ENCODE measurements at regions not wholly inside any gene's neighbourhood (a gene's known extent, or its start where the extent isn't known, plus 50 kb on each side); places are given as distances from the start of the nearest gene placed in this dataset.

GRCh38 chr10:113261611-113262091 lies 291.2 kb upstream of the HABP2 start:
- H3K27me3 ChIP-seq (ENCODE audit: control insufficient read depth in 1 of 2, insufficient read depth in 2 of 2, low read length in 2 of 2) = no peaks in the 10 kb centered on the region
- H3K4me3 ChIP-seq (ENCODE audit: low read depth in 1 of 2, low read length in 2 of 2) = no peak overlapping the region
- H3K9ac ChIP-seq (ENCODE audit: low read length) = no peak overlapping the region
- no peaks in the 10 kb centered on the region for H3K4me1 ChIP-seq (ENCODE audit: insufficient read depth, low read length)
- H3K36me3 ChIP-seq (ENCODE audit: insufficient read depth, low read length) = no peaks in the 10 kb centered on the region
- no peaks in the 10 kb centered on the region for H3K9me3 ChIP-seq (ENCODE audit: low read length)
- H3K27ac ChIP-seq (ENCODE audit: low read depth, low read length) = no peak overlapping the region

DNA sequence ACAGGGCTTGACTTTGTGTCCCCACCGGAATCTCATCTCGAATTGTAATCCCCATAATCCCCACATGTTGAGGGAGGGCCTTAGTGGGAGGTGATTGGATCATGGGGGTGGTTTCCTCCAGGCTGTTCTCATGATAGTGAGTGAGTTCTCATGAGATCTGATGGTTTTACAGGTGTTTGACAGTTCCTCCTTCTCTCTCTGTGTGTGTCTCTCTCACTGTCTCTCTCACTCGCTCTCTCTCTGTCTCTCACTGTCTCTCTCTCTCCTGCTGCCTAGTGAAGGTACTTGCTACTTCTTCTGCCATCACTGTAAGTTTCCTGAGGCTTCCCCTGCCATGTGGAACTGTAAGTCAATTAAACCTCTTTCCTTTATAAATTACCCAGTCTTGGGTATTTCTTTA lies 289.8 kb upstream of the HABP2 start:
- Histone ChIP-seq H3K9me3 (ENCODE audit: low read length) (no peaks in the 10 kb centered on the region), H3K4me3 (ENCODE audit: low read depth in 1 of 2, low read length in 2 of 2) (no peak overlapping the region), H3K27ac (ENCODE audit: low read depth, low read length) (no peak overlapping the region), H3K36me3 (ENCODE audit: insufficient read depth, low read length) (no peaks in the 10 kb centered on the region), H3K9ac (ENCODE audit: low read length) (no peak overlapping the region), H3K4me1 (ENCODE audit: insufficient read depth, low read length) (peaks cover 4% of the 10 kb centered on the region), H3K27me3 (ENCODE audit: control insufficient read depth in 1 of 2, insufficient read depth in 2 of 2, low read length in 2 of 2) (no peaks in the 10 kb centered on the region)

GRCh38 chr10:113264333-113265131 lies 288.3 kb upstream of the HABP2 start:
- Histone ChIP-seq H3K4me3 (ENCODE audit: low read depth in 1 of 2, low read length in 2 of 2) (no peak overlapping the region), H3K27ac (ENCODE audit: low read depth, low read length) (no peak overlapping the region), H3K4me1 (ENCODE audit: insufficient read depth, low read length) (peaks cover 4% of the 10 kb centered on the region), H3K9ac (ENCODE audit: low read length) (no peak overlapping the region), H3K9me3 (ENCODE audit: low read length) (no peaks in the 10 kb centered on the region), H3K27me3 (ENCODE audit: control insufficient read depth in 1 of 2, insufficient read depth in 2 of 2, low read length in 2 of 2) (no peaks in the 10 kb centered on the region), H3K36me3 (ENCODE audit: insufficient read depth, low read length) (no peaks in the 10 kb centered on the region)

DNA sequence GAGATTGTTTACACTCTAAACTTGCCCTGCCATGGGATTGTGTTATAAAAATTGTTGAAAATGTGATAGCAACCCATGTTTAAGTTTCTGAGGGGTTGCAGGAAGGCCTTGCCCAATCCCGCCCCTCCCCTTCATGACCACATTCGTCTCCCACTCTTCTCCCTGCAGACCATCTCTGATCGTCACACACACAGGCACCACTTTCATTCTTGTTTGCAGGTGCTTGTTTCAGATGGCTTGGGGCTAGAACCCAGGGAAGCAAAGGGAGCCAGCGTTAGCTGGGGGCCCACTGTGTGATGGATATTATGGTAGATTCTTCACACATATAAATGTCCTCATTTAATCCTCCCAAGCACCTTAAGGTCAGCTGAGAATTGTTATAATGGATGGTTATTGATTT lies 286.7 kb upstream of the HABP2 start:
- H3K36me3 ChIP-seq (ENCODE audit: insufficient read depth, low read length) = no peaks in the 10 kb centered on the region
- no peaks in the 10 kb centered on the region for H3K9me3 ChIP-seq (ENCODE audit: low read length)
- no peak overlapping the region for H3K27ac ChIP-seq (ENCODE audit: low read depth, low read length)
- H3K4me1 ChIP-seq (ENCODE audit: insufficient read depth, low read length) = peaks cover 4% of the 10 kb centered on the region
- no peaks in the 10 kb centered on the region for H3K27me3 ChIP-seq (ENCODE audit: control insufficient read depth in 1 of 2, insufficient read depth in 2 of 2, low read length in 2 of 2)
- no peak overlapping the region for H3K9ac ChIP-seq (ENCODE audit: low read length)
- no peak overlapping the region for H3K4me3 ChIP-seq (ENCODE audit: low read depth in 1 of 2, low read length in 2 of 2)

- Histone ChIP-seq H3K4me3 (ENCODE audit: low read depth in 1 of 2, low read length in 2 of 2) (no peak overlapping the region), H3K36me3 (ENCODE audit: insufficient read depth, low read length) (no peaks in the 10 kb centered on the region), H3K27ac (ENCODE audit: low read depth, low read length) (no peak overlapping the region), H3K9me3 (ENCODE audit: low read length) (no peaks in the 10 kb centered on the region), H3K9ac (ENCODE audit: low read length) (no peak overlapping the region), H3K4me1 (ENCODE audit: insufficient read depth, low read length) (peaks cover 11% of the 10 kb centered on the region), H3K27me3 (ENCODE audit: control insufficient read depth in 1 of 2, insufficient read depth in 2 of 2, low read length in 2 of 2) (no peaks in the 10 kb centered on the region)
Measured at GRCh38 chr10:113267619-113268562, 285.0 kb upstream of the HABP2 start.

DNA sequence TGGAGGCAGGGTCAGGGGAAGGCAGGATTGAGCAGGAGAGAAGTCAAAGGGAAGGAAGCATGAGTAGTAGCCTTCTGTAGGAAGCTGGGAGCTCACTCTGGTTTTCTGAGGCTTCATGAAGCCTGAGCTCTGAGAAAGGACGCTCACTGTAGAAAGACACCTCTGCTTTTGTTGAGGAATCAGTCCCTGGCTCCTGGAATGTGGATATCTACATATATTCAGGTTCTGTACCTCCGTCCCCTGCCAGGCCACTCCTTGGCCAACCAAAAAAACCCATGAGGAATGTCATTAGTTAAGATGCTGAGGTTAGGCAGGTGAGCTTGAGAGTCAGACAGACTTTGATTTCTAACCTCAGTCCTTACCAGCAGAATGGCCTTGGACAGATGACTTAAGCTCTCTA lies 283.5 kb upstream of the HABP2 start:
- peaks cover 18% of the 10 kb centered on the region for H3K4me1 ChIP-seq (ENCODE audit: insufficient read depth, low read length)
- no peaks in the 10 kb centered on the region for H3K36me3 ChIP-seq (ENCODE audit: insufficient read depth, low read length)

DNA sequence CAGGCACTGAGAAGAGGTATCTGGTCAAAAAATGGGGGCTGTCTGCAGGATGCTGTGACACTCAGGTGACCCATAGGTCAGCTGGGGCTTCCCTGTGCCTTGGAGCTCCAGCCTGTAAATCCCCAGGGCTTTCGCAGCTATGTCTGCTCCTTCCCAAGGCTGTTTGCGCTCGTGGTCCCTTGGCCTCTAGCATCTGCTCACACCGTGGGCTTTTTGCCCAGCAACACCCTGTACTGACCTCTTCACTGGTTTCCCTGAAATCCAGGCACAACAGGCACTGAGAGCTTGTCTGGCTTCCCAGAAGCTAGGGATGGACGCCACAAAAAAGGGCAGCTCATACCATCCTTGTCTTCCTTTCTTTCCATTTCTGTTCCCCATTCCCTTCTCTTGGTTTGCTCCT lies 280.3 kb upstream of the HABP2 start:
- H3K27ac ChIP-seq (ENCODE audit: low read depth, low read length) = no peak overlapping the region

More for the DNA sequence above, 283.5 kb upstream of the HABP2 start:
- no peak overlapping the region for H3K27ac ChIP-seq (ENCODE audit: low read depth, low read length)
- no peak overlapping the region for H3K4me3 ChIP-seq (ENCODE audit: low read depth in 1 of 2, low read length in 2 of 2)
- no peaks in the 10 kb centered on the region for H3K27me3 ChIP-seq (ENCODE audit: control insufficient read depth in 1 of 2, insufficient read depth in 2 of 2, low read length in 2 of 2)
- no peaks in the 10 kb centered on the region for H3K9me3 ChIP-seq (ENCODE audit: low read length)
- H3K9ac ChIP-seq (ENCODE audit: low read length) = no peak overlapping the region

GRCh38 chr10:113273181-113274163 lies 279.4 kb upstream of the HABP2 start:
- H3K27me3 ChIP-seq (ENCODE audit: control insufficient read depth in 1 of 2, insufficient read depth in 2 of 2, low read length in 2 of 2) = no peaks in the 10 kb centered on the region
- H3K4me1 ChIP-seq (ENCODE audit: insufficient read depth, low read length) = peaks cover 15% of the 10 kb centered on the region
- H3K4me3 ChIP-seq (ENCODE audit: low read depth in 1 of 2, low read length in 2 of 2) = peak overlapping the region in 1 of 2 donors; percentile 16
- no peak overlapping the region for H3K9ac ChIP-seq (ENCODE audit: low read length)
- H3K9me3 ChIP-seq (ENCODE audit: low read length) = no peaks in the 10 kb centered on the region
- H3K27ac ChIP-seq (ENCODE audit: low read depth, low read length) = peak overlapping the region; percentile 22
- no peaks in the 10 kb centered on the region for H3K36me3 ChIP-seq (ENCODE audit: insufficient read depth, low read length)

More for the DNA sequence above, 280.3 kb upstream of the HABP2 start:
- Histone ChIP-seq H3K4me1 (ENCODE audit: insufficient read depth, low read length) (peaks cover 19% of the 10 kb centered on the region), H3K4me3 (ENCODE audit: low read depth in 1 of 2, low read length in 2 of 2) (peak overlapping the region in 1 of 2 donors; percentile 16), H3K27me3 (ENCODE audit: control insufficient read depth in 1 of 2, insufficient read depth in 2 of 2, low read length in 2 of 2) (no peaks in the 10 kb centered on the region), H3K9ac (ENCODE audit: low read length) (no peak overlapping the region), H3K36me3 (ENCODE audit: insufficient read depth, low read length) (no peaks in the 10 kb centered on the region), H3K9me3 (ENCODE audit: low read length) (no peaks in the 10 kb centered on the region)

DNA sequence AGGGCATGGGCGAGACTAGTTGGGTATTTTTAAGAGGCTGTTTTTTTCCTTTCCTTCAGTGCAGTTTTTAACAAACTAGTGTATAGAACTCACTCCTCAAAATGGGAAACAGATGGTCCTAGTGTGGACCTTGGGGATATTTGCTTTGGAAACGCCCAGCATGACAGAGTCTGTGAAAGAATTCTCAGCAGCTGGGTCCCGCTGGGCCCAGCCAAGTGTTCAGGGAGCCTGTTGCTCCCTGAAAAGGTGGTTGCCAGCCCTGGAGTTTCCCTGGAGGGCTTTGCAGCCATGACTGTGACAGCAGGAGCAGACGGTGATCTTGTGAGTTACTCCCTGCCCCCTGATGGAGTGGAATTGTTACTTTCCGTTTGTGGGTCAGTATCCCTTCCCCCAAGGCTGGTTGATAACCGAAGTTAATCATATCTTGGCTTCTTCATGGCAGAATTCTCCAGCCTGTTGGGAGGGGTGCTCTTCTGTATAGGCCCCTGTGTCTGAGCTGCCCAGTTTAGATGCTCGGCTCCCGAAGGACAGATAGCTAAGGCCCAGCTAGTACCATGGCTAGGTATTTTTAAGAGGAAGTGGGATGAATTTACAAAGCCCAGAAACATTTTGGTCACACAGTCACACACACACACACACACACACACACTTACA lies 278.6 kb upstream of the HABP2 start:
- Histone ChIP-seq H3K9ac (ENCODE audit: low read length) (no peak overlapping the region), H3K36me3 (ENCODE audit: insufficient read depth, low read length) (no peaks in the 10 kb centered on the region), H3K27me3 (ENCODE audit: control insufficient read depth in 1 of 2, insufficient read depth in 2 of 2, low read length in 2 of 2) (no peaks in the 10 kb centered on the region), H3K4me1 (ENCODE audit: insufficient read depth, low read length) (peaks cover 15% of the 10 kb centered on the region), H3K27ac (ENCODE audit: low read depth, low read length) (peak overlapping the region; percentile 22), H3K4me3 (ENCODE audit: low read depth in 1 of 2, low read length in 2 of 2) (no peak overlapping the region), H3K9me3 (ENCODE audit: low read length) (no peaks in the 10 kb centered on the region)

GRCh38 chr10:113278221-113278620 lies 274.6 kb upstream of the HABP2 start:
- no peaks in the 10 kb centered on the region for H3K36me3 ChIP-seq (ENCODE audit: insufficient read depth, low read length)
- H3K27me3 ChIP-seq (ENCODE audit: control insufficient read depth in 1 of 2, insufficient read depth in 2 of 2, low read length in 2 of 2) = no peaks in the 10 kb centered on the region
- H3K9ac ChIP-seq (ENCODE audit: low read length) = no peak overlapping the region
- H3K27ac ChIP-seq (ENCODE audit: low read depth, low read length) = no peak overlapping the region
- no peaks in the 10 kb centered on the region for H3K9me3 ChIP-seq (ENCODE audit: low read length)
- H3K4me3 ChIP-seq (ENCODE audit: low read depth in 1 of 2, low read length in 2 of 2) = no peak overlapping the region
- H3K4me1 ChIP-seq (ENCODE audit: insufficient read depth, low read length) = peaks cover 6% of the 10 kb centered on the region

Measured in muscle layer of colon (tissue), 2 donors.